HEK293T (cell line): ENCODE measurements at regions not wholly inside any gene's neighbourhood (a gene's known extent, or its start where the extent isn't known, plus 50 kb on each side); places are given as distances from the start of the nearest gene placed in this dataset.
"Not testable (repeated sequence)": the region's sequence is repeated elsewhere in the genome, so short reads cannot be mapped to it uniquely, and the experiment has no call there.

Experiments
- CTCF ChIA-PET: fragments of 350-600 bp; formaldehyde crosslinking; extraction: SDS; loops from one replicate; lab custom pipeline; 2021; ENCODE audit warnings: antibody characterized with exemption, inconsistent platforms; lab: Yijun Ruan, JAX
- POLR2A ChIA-PET: fragments of 350-600 bp; formaldehyde crosslinking; extraction: SDS; loops from one replicate; lab custom pipeline; 2020; ENCODE audit warnings: antibody characterized with exemption, inconsistent platforms; lab: Yijun Ruan, JAX
- DNase-seq: peaks from one replicate; pipeline ENCODE4 v3.0.0; 2012; ENCODE audit warnings: mixed read lengths; ENCODE audit errors: extremely low spot score
- ARNT ChIP-seq: fragments of 450-650 bp; IDR thresholded peaks from 2 replicates; pipeline ENCODE4 v1.6.1; 2017; ENCODE audit warnings: mild to moderate bottlenecking
- BHLHE40 ChIP-seq: fragments of 450-650 bp; IDR thresholded peaks from 2 replicates; pipeline ENCODE4 v1.6.1; 2016; ENCODE audit warnings: mild to moderate bottlenecking, moderate library complexity, borderline replicate concordance
- CTBP1 ChIP-seq: fragments of 450-650 bp; IDR thresholded peaks from 2 replicates; pipeline ENCODE4 v1.6.1; 2016; ENCODE audit warnings: borderline replicate concordance
- ELF4 ChIP-seq: fragments of 450-650 bp; IDR thresholded peaks from 2 replicates; pipeline ENCODE4 v1.6.1; 2017; ENCODE audit warnings: antibody characterized with exemption
- FOXA1 ChIP-seq: fragments of 450-650 bp; IDR thresholded peaks from 2 replicates; pipeline ENCODE4 v1.6.1; 2016; ENCODE audit warnings: mild to moderate bottlenecking
- FOXK2 ChIP-seq: fragments of 450-650 bp; IDR thresholded peaks from 2 replicates; pipeline ENCODE4 v1.6.1; 2016; ENCODE audit warnings: mild to moderate bottlenecking
- FOXM1 ChIP-seq: fragments of 450-650 bp; IDR thresholded peaks from 2 replicates; pipeline ENCODE4 v1.6.1; 2017; ENCODE audit warnings: mild to moderate bottlenecking, borderline replicate concordance
- HDGF ChIP-seq: fragments of 450-650 bp; IDR thresholded peaks from 2 replicates; pipeline ENCODE4 v1.6.1; 2017; ENCODE audit warnings: antibody characterized with exemption, borderline replicate concordance
- L3MBTL2 ChIP-seq: fragments of 450-650 bp; conservative IDR thresholded peaks from 2 replicates; pipeline ENCODE4 v1.6.1; 2016; ENCODE audit warnings: mild to moderate bottlenecking
- LEF1 ChIP-seq: fragments of 450-650 bp; IDR thresholded peaks from 2 replicates; pipeline ENCODE4 v1.6.1; 2017; ENCODE audit warnings: mild to moderate bottlenecking, borderline replicate concordance
- NFRKB ChIP-seq: fragments of 450-650 bp; IDR thresholded peaks from 2 replicates; pipeline ENCODE4 v1.6.1; 2016; ENCODE audit warnings: mild to moderate bottlenecking, moderate library complexity
- PKNOX1 ChIP-seq: fragments of 450-650 bp; IDR thresholded peaks from 2 replicates; pipeline ENCODE4 v1.6.1; 2016
- SP1 ChIP-seq: fragments of 450-650 bp; IDR thresholded peaks from 2 replicates; pipeline ENCODE4 v1.6.1; 2017
- SUZ12 ChIP-seq: fragments of 450-650 bp; IDR thresholded peaks from 2 replicates; pipeline ENCODE4 v1.6.1; 2016; ENCODE audit warnings: mild to moderate bottlenecking
- TARDBP ChIP-seq: fragments of 450-650 bp; IDR thresholded peaks from 2 replicates; pipeline ENCODE4 v1.6.1; 2016
- ZNF384 ChIP-seq: fragments of 450-650 bp; IDR thresholded peaks from 2 replicates; pipeline ENCODE4 v1.6.1; 2016

- POLR2A ChIA-PET: no interaction called here
- DNase-seq: no peak
- TF ChIP-seq HDGF (no peak), PKNOX1 (no peak), FOXK2 (no peak), CTBP1 (no peak), SUZ12 (no peak), L3MBTL2 (no peak), NFRKB (no peak), ELF4 (no peak), SP1 (no peak), ARNT (no peak), FOXM1 (no peak)
- CTCF ChIA-PET: no interaction called here
Measured at GRCh38 chr4:77349364-77349763, 192.4 kb downstream of the CCNG2 start.

GRCh38 chr4:77349796-77350195 lies 192.8 kb downstream of the CCNG2 start:
- ChIA-PET CTCF (no interaction called here), POLR2A (no interaction called here)
- TF ChIP-seq SP1 (no peak), CTBP1 (no peak), ELF4 (no peak), ARNT (no peak)
- DNase-seq: no peak

GRCh38 chr4:77352192-77352591 lies 195.2 kb downstream of the CCNG2 start:
- DNase-seq: no peak
- POLR2A ChIA-PET: no interaction called here
- TF ChIP-seq L3MBTL2 (no peak), SP1 (no peak), ARNT (no peak), NFRKB (no peak), HDGF (no peak), BHLHE40 (no peak), ELF4 (no peak), SUZ12 (no peak), PKNOX1 (no peak), FOXA1 (no peak), CTBP1 (no peak), LEF1 (no peak), ZNF384 (no peak), FOXM1 (no peak), FOXK2 (no peak), TARDBP (no peak)
- CTCF ChIA-PET: interaction anchor here (1.1 kb wide), 1 partner anchor 26 kb away, joined by 3 read pairs; no protein-coding TSS in a partner anchor

- CTCF ChIA-PET: interaction anchor here (0.6 to 1.4 kb wide), 2 partner anchors 114 to 706 kb away, joined by 4 to 6 read pairs; no protein-coding TSS in a partner anchor
- POLR2A ChIA-PET, DNase-seq: not testable (repeated sequence)
Measured at GRCh38 chr4:77353724-77354315, 196.8 kb downstream of the CCNG2 start.

GRCh38 chr4:77354550-77354949 lies 197.5 kb downstream of the CCNG2 start:
- no peak for TF ChIP-seq L3MBTL2
- TF ChIP-seq TARDBP: no peak
- TF ChIP-seq PKNOX1: no peak
- no peak for TF ChIP-seq NFRKB
- no peak for TF ChIP-seq SP1
- TF ChIP-seq FOXK2: no peak
- TF ChIP-seq LEF1: no peak
- TF ChIP-seq ARNT: no peak
- TF ChIP-seq SUZ12: no peak
- ChIA-PET POLR2A (no interaction called here), CTCF (no interaction called here)
- no peak for DNase-seq

- TF ChIP-seq ZNF384: no peak
- no peak for TF ChIP-seq SP1
- TF ChIP-seq LEF1: no peak
- TF ChIP-seq SUZ12: no peak
- TF ChIP-seq L3MBTL2: no peak
- no peak for TF ChIP-seq FOXA1
- no peak for TF ChIP-seq BHLHE40
- TF ChIP-seq ELF4: no peak
- no peak for TF ChIP-seq NFRKB
- no peak for DNase-seq
- ChIA-PET POLR2A (no interaction called here), CTCF (no interaction called here)
Measured at GRCh38 chr4:77355731-77356130, 198.7 kb downstream of the CCNG2 start.
